Vagina (tissue), 2 donors: ENCODE measurements at regions not wholly inside any gene's neighbourhood (a gene's known extent, or its start where the extent isn't known, plus 50 kb on each side); places are given as distances from the start of the nearest gene placed in this dataset.
"Not testable (repeated sequence)": the region's sequence is repeated elsewhere in the genome, so short reads cannot be mapped to it uniquely, and the experiment has no call there.

ENCODE experiments used
- DNase-seq, 2 donors: peaks; one replicate each; pipeline ENCODE4 v3.0.0-alpha.2; 2017; ENCODE audit errors: extremely low spot score in 2 of 2
- H3K27ac ChIP-seq: fragments of 200-600 bp; sonication (generic); one replicate; pipeline ENCODE4 v1.5.1; 2019
- H3K27me3 ChIP-seq: fragments of 200-600 bp; sonication (generic); one replicate; pipeline ENCODE4 v1.5.1; 2019
- H3K36me3 ChIP-seq, 2 donors: fragments of 200-600 bp; sonication (generic); one replicate each; pipeline ENCODE4 v1.5.1; 2017 to 2019
- H3K4me1 ChIP-seq: fragments of 200-600 bp; sonication (generic); one replicate; pipeline ENCODE4 v1.5.1; 2019
- H3K4me3 ChIP-seq, 2 donors: fragments of 200-600 bp; sonication (generic); 1 replicate in 1 of 2; 2 replicates in 1 of 2; pipeline ENCODE4 v1.5.1; 2016 to 2019
- H3K9me3 ChIP-seq: fragments of 200-600 bp; sonication (generic); one replicate; pipeline ENCODE4 v1.5.1; 2019
- CTCF ChIP-seq, 3 experiments: fragments of 450-650 bp in 2 of 3; fragments of 200-600 bp in 1 of 3; sonication (generic) in 1 of 3; IDR thresholded peaks; one replicate each; pipeline ENCODE4 v1.5.1; 2017 to 2019; ENCODE audit warnings: antibody characterized with exemption in 3 of 3, mild to moderate bottlenecking in 2 of 3, moderate library complexity in 2 of 3
- POLR2A ChIP-seq, 2 donors: fragments of 450-650 bp; IDR thresholded peaks; one replicate each; pipeline ENCODE4 v1.6.1; 2017; ENCODE audit warnings: antibody characterized with exemption in 2 of 2, mild to moderate bottlenecking in 2 of 2, moderate library complexity in 2 of 2
- POLR2AphosphoS5 ChIP-seq, 2 donors: sonication (generic); formaldehyde crosslinking; IDR thresholded peaks; one replicate each; pipeline ENCODE4 v1.9.0; 2017; ENCODE audit warnings: antibody characterized with exemption in 2 of 2, mild to moderate bottlenecking in 2 of 2, low read depth in 1 of 2; ENCODE audit not compliant: insufficient read depth in 1 of 2
- intact Hi-C: fragments of 100-400 bp; cut with DNase I; formaldehyde crosslinking; loops from one replicate; pipeline ENCODE4 v1.15.1; 2023

GRCh38 chr4:15167743-15168142, 165.5 kb downstream of the CPEB2 start:
- Histone ChIP-seq H3K9me3 (peaks cover 5% of the 10 kb centered on the region), H3K4me1 (peaks cover 5% of the 10 kb centered on the region), H3K27ac (no peak overlapping the region), H3K4me3 (no peak overlapping the region), H3K27me3 (no peaks in the 10 kb centered on the region), H3K36me3 (no peaks in the 10 kb centered on the region)
- TF ChIP-seq POLR2A (IDR thresholded peaks at IDR 0.05), result no peak
- no peak for TF ChIP-seq POLR2AphosphoS5 (IDR thresholded peaks at IDR 0.05; ENCODE audit: insufficient read depth in 1 of 2, low read depth in 1 of 2)
- TF ChIP-seq CTCF (IDR thresholded peaks at IDR 0.05), result no peak
- DNase-seq, result no peak
- intact Hi-C loops, result no loop called here

DNA sequence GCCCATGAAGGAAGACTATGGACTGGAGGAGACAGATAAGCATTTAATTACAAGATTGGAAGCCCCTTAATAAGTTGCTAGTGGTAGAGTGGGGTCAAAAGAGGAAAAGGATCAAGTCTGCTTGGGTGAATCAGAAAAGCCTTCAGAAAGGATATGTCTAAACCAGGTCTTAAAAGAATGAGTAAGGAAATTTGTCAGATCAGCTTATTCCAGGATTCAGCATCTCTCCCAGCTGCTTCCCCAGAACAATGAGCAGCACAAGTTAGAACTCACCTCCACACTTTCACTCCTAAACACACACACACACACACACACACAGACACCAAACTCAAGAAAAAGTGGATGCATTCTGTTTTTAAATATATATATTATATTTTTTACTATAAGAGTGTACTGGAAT, 166.5 kb downstream of the CPEB2 start:
- DNase-seq, result no peak
- H3K36me3 ChIP-seq, result no peaks in the 10 kb centered on the region
- H3K27me3 ChIP-seq, result no peaks in the 10 kb centered on the region
- no peak overlapping the region for H3K4me3 ChIP-seq
- H3K27ac ChIP-seq, result no peak overlapping the region
- intact Hi-C loops, result no loop called here
- no peak for TF ChIP-seq POLR2A (IDR thresholded peaks at IDR 0.05)
- no peak for TF ChIP-seq CTCF (IDR thresholded peaks at IDR 0.05)
- TF ChIP-seq POLR2AphosphoS5 (IDR thresholded peaks at IDR 0.05; ENCODE audit: insufficient read depth in 1 of 2, low read depth in 1 of 2), result no peak
- peaks cover 5% of the 10 kb centered on the region for H3K9me3 ChIP-seq
- no peaks in the 10 kb centered on the region for H3K4me1 ChIP-seq

GRCh38 chr4:15171725-15172124, 169.4 kb downstream of the CPEB2 start:
- H3K27ac ChIP-seq, result no peak overlapping the region
- intact Hi-C loops, result no loop called here
- no peaks in the 10 kb centered on the region for H3K36me3 ChIP-seq
- TF ChIP-seq POLR2AphosphoS5 (IDR thresholded peaks at IDR 0.05; ENCODE audit: insufficient read depth in 1 of 2, low read depth in 1 of 2) (no peak), POLR2A (IDR thresholded peaks at IDR 0.05) (no peak), CTCF (IDR thresholded peaks at IDR 0.05) (no peak)
- H3K9me3 ChIP-seq, result peaks cover 5% of the 10 kb centered on the region
- no peak for DNase-seq
- no peaks in the 10 kb centered on the region for H3K27me3 ChIP-seq
- H3K4me1 ChIP-seq, result no peaks in the 10 kb centered on the region
- no peak overlapping the region for H3K4me3 ChIP-seq

DNA sequence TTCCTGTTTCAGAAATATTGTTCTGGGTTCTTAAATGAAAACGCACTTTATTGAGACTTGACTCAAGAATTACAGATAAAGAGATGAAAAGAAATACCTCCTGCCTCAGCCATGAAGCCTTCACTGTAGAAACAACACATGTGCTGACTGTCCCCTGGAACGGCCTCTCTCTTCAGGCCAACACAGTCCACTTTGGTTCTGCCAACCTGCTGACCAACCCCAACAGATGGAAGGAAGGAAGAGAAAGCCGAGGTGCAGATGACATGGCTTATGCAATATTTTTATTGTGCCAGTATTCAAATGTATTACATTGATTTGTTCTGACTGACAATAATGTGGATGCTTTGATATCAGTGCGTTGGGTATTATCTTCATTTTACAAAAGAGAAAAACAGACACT, 171.0 kb downstream of the CPEB2 start:
- H3K9me3 ChIP-seq, result peaks cover 5% of the 10 kb centered on the region
- TF ChIP-seq POLR2AphosphoS5 (IDR thresholded peaks at IDR 0.05; ENCODE audit: insufficient read depth in 1 of 2, low read depth in 1 of 2), result no peak
- TF ChIP-seq POLR2A (IDR thresholded peaks at IDR 0.05), result no peak
- TF ChIP-seq CTCF (IDR thresholded peaks at IDR 0.05), result no peak
- H3K4me3 ChIP-seq, result no peak overlapping the region
- DNase-seq, result no peak
- intact Hi-C loops, result no loop called here
- no peaks in the 10 kb centered on the region for H3K36me3 ChIP-seq
- no peaks in the 10 kb centered on the region for H3K27me3 ChIP-seq
- H3K4me1 ChIP-seq, result no peaks in the 10 kb centered on the region
- H3K27ac ChIP-seq, result no peak overlapping the region

- H3K27me3 ChIP-seq, DNase-seq, H3K27ac ChIP-seq, H3K36me3 ChIP-seq, H3K9me3 ChIP-seq, H3K4me3 ChIP-seq, intact Hi-C loops, H3K4me1 ChIP-seq: not testable (repeated sequence)
These were observed 171.9 kb downstream of the CPEB2 start for GRCh38 chr4:15174168-15174567.

DNA sequence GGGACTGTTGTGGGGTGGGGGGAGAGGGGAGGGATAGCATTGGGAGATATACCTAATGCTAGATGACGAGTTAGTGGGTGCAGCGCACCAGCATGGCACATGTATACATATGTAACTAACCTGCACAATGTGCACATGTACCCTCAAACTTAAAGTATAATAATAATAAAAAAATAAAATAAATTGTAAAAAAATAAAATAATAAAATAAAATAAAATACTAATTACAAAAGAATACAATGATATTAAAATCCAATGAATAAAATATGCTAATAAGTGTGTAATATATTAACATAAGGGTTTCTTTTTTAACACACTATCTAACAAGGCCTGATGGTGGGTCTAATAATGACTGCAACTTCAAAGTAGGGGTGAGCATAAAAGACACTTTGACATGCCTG, 177.6 kb downstream of the CPEB2 start:
- H3K9me3 ChIP-seq, H3K27ac ChIP-seq, H3K36me3 ChIP-seq, H3K4me1 ChIP-seq, H3K27me3 ChIP-seq, H3K4me3 ChIP-seq, intact Hi-C loops, DNase-seq: not testable (repeated sequence)
